ENCODE measurements at regions not wholly inside any gene's neighbourhood (a gene's known extent, or its start where the extent isn't known, plus 50 kb on each side); places are given as distances from the start of the nearest gene placed in this dataset.

GRCh38 chr5:105640328-105640727 is 2030.4 kb downstream of the EFNA5 start:
- intact Hi-C loops (cut with DNase I; ENCODE audit: low total_unique reads), result no loop called here
- WGBS, 5 donors, result 91 to 95% (median 94%) methylated on average over 11 to 14 of the region's 14 CpGs
- Histone ChIP-seq H3K9me3 (peaks cover 0 to 24% (median 4%) of the 10 kb centered on the region in 4 donors), H3K27ac (no peak overlapping the region), H3K27me3 (no peaks in the 10 kb centered on the region), H3K4me1 (no peaks in the 10 kb centered on the region), H3K36me3 (no peaks in the 10 kb centered on the region), H3K4me3 (no peak overlapping the region)
- no peak for TF ChIP-seq EP300 (IDR thresholded peaks at IDR 0.05)
- TF ChIP-seq CTCF (IDR thresholded peaks at IDR 0.05), result no peak
- TF ChIP-seq POLR2A (IDR thresholded peaks at IDR 0.05), result no peak
- no peak for TF ChIP-seq POLR2AphosphoS5 (IDR thresholded peaks at IDR 0.05)
- no peak for DNase-seq

- DNase-seq, result no peak
- Histone ChIP-seq H3K27ac (no peak overlapping the region), H3K4me3 (no peak overlapping the region), H3K4me1 (no peaks in the 10 kb centered on the region), H3K36me3 (no peaks in the 10 kb centered on the region), H3K27me3 (no peaks in the 10 kb centered on the region), H3K9me3 (peaks cover 0 to 24% (median 4%) of the 10 kb centered on the region in 4 donors)
- WGBS, 5 donors, result 90 to 94% (median 91%) methylated on average over 4 to 6 of the region's 6 CpGs
- intact Hi-C loops (cut with DNase I; ENCODE audit: low total_unique reads), result no loop called here
- no peak for TF ChIP-seq POLR2A (IDR thresholded peaks at IDR 0.05)
- TF ChIP-seq EP300 (IDR thresholded peaks at IDR 0.05), result no peak
- TF ChIP-seq POLR2AphosphoS5 (IDR thresholded peaks at IDR 0.05), result no peak
- TF ChIP-seq CTCF (IDR thresholded peaks at IDR 0.05), result no peak
Observed at GRCh38 chr5:105639511-105639910, 2031.2 kb downstream of the EFNA5 start.

DNA sequence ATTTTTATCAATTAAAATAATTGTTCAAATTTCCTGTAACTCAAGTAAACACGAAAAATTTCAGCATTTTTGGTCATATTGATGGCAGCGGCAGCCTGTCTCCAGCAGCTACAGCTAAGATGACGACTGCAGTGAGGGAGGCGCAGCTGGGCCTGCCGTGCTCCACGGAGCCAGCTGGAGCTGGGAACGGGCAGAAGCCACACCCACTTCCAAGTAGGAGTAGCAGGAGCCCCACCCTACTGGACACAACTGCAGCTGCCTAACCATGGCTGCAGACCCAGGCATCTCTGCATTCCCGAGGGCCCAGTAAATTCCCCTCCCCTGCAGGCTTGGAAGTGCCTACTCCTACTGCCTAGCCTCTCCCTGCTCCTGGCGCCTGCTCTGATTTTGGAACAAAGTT is 2031.7 kb downstream of the EFNA5 start:
- 71 to 84% (median 79%) methylated on average over 8 to 9 of the region's 9 CpGs for WGBS, 5 donors
- Histone ChIP-seq H3K27me3 (no peaks in the 10 kb centered on the region), H3K4me3 (no peak overlapping the region), H3K9me3 (peaks cover 0 to 24% (median 4%) of the 10 kb centered on the region in 4 donors), H3K4me1 (no peaks in the 10 kb centered on the region), H3K36me3 (no peaks in the 10 kb centered on the region), H3K27ac (no peak overlapping the region)
- TF ChIP-seq POLR2AphosphoS5 (IDR thresholded peaks at IDR 0.05), result no peak
- TF ChIP-seq POLR2A (IDR thresholded peaks at IDR 0.05), result no peak
- no peak for TF ChIP-seq EP300 (IDR thresholded peaks at IDR 0.05)
- no peak for DNase-seq
- intact Hi-C loops (cut with DNase I; ENCODE audit: low total_unique reads), result no loop called here

- 83 to 91% (median 89%) methylated on average over 2 of the region's 2 CpGs for WGBS, 5 donors
- H3K9me3 ChIP-seq, result peaks cover 0 to 24% (median 4%) of the 10 kb centered on the region in 4 donors
- no peaks in the 10 kb centered on the region for H3K4me1 ChIP-seq
- no peak for DNase-seq
- no peak overlapping the region for H3K27ac ChIP-seq
- H3K27me3 ChIP-seq, result no peaks in the 10 kb centered on the region
- intact Hi-C loops (cut with DNase I; ENCODE audit: low total_unique reads), result no loop called here
- TF ChIP-seq CTCF (IDR thresholded peaks at IDR 0.05) (no peak), POLR2AphosphoS5 (IDR thresholded peaks at IDR 0.05) (no peak), EP300 (IDR thresholded peaks at IDR 0.05) (no peak), POLR2A (IDR thresholded peaks at IDR 0.05) (no peak)
- no peaks in the 10 kb centered on the region for H3K36me3 ChIP-seq
- H3K4me3 ChIP-seq, result no peak overlapping the region
Observed at GRCh38 chr5:105638437-105638836, 2032.3 kb downstream of the EFNA5 start.

DNA sequence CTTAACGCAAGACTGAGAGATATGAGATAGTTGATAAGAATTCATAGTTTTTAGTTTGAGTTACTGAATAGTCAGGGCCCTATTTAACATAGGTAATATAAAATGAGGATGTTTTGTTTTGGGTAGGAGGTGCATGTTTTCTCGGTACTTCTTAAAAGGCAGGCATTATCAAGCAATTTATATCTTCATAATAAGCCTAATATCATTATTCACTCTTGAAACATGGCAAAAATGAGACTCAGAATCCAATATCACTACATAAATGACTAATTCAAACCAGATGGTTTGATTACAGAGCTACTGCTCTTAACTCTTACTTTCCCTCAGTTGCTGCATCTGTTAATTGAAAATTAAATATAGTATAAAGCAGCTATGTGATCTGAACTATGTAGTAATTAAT is 2038.7 kb downstream of the EFNA5 start:
- intact Hi-C loops (cut with DNase I; ENCODE audit: low total_unique reads), result no loop called here
- Histone ChIP-seq H3K4me3 (no peak overlapping the region), H3K9me3 (no peaks in the 10 kb centered on the region), H3K27ac (no peak overlapping the region), H3K36me3 (no peaks in the 10 kb centered on the region), H3K27me3 (no peaks in the 10 kb centered on the region), H3K4me1 (no peaks in the 10 kb centered on the region)
- TF ChIP-seq POLR2AphosphoS5 (IDR thresholded peaks at IDR 0.05), result no peak
- no peak for TF ChIP-seq CTCF (IDR thresholded peaks at IDR 0.05)
- TF ChIP-seq POLR2A (IDR thresholded peaks at IDR 0.05), result no peak
- no peak for TF ChIP-seq EP300 (IDR thresholded peaks at IDR 0.05)
- no peak for DNase-seq
- WGBS, 5 donors, result 74 to 85% (median 77%) methylated on average over 2 of the region's 2 CpGs

Data from stomach (tissue), 8 donors.